Heart left ventricle (tissue), 16 donors: ENCODE measurements at regions not wholly inside any gene's neighbourhood (a gene's known extent, or its start where the extent isn't known, plus 50 kb on each side); places are given as distances from the start of the nearest gene placed in this dataset.

ENCODE experiments used
- ATAC-seq, 4 donors: fragments of 200-7000 bp; cut with Tn5 transposase; one replicate each; pipeline ENCODE4 v1.9.1; 2020 to 2022; ENCODE audit warnings: moderate library complexity in 4 of 4, mild to moderate bottlenecking in 3 of 4, moderate number of reproducible peaks in 1 of 4
- DNase-seq, 5 donors: peaks; one replicate each; pipeline ENCODE4 v3.0.0-alpha.2; 2020
- H3K27ac ChIP-seq, 12 donors: fragments of 200-600 bp; sonication (generic) in 4 of 12; one replicate each; pipeline versions ENCODE4 v1.5.0 to v1.8.0; 2016 to 2022; ENCODE audit warnings: mild to moderate bottlenecking in 2 of 12
- H3K27me3 ChIP-seq, 9 donors: fragments of 200-600 bp; sonication (generic) in 2 of 9; one replicate each; pipeline versions ENCODE4 v1.5.1 to v1.8.0; 2016 to 2022; ENCODE audit warnings: mild to moderate bottlenecking in 3 of 9
- H3K36me3 ChIP-seq, 9 donors: fragments of 200-600 bp; sonication (generic) in 2 of 9; one replicate each; pipeline versions ENCODE4 v1.5.0 to v1.8.0; 2018 to 2022; ENCODE audit warnings: mild to moderate bottlenecking in 2 of 9
- H3K4me1 ChIP-seq, 12 donors: fragments of 200-600 bp; sonication (generic) in 4 of 12; one replicate each; pipeline versions ENCODE4 v1.5.0 to v1.8.0; 2016 to 2022; ENCODE audit warnings: mild to moderate bottlenecking in 3 of 12
- H3K4me3 ChIP-seq, 12 donors: fragments of 200-600 bp; sonication (generic) in 4 of 12; one replicate each; pipeline versions ENCODE4 v1.5.0 to v1.8.0; 2017 to 2022; ENCODE audit warnings: mild to moderate bottlenecking in 9 of 12, moderate library complexity in 4 of 12
- H3K9me3 ChIP-seq, 12 donors: fragments of 200-600 bp; sonication (generic) in 4 of 12; one replicate each; pipeline versions ENCODE4 v1.5.0 to v1.8.0; 2016 to 2022; ENCODE audit warnings: mild to moderate bottlenecking in 1 of 12
- POLR2A ChIP-seq, 2 donors: fragments of 450-650 bp; IDR thresholded peaks; one replicate each; pipeline ENCODE4 v1.6.1; 2017; ENCODE audit warnings: antibody characterized with exemption in 2 of 2, mild to moderate bottlenecking in 2 of 2, moderate library complexity in 2 of 2
- WGBS, 4 donors: extraction: QIAGEN DNeasy Blood & Tissue Kit in 2 of 4; methylation state at CpG; one replicate each; pipeline versions ENCODE4 v1.1.5 to v1.1.7; 2013 to 2018; 5-methylcytosine and 5-hydroxymethylcytosine counted together
- intact Hi-C, 10 donors: fragments of 100-400 bp; cut with DNase I; formaldehyde crosslinking; loops; one replicate each; pipeline versions ENCODE4 v1.11.1 to v1.14.2; 2022
- TF ChIP-seq, protein P1 (sequence below), 12 donors: fragments of 200-600 bp; sonication (generic) in 4 of 12; IDR thresholded peaks; one replicate each; pipeline versions ENCODE4 v1.5.0 to v1.8.0; 2018 to 2022; ENCODE audit warnings: antibody characterized with exemption in 12 of 12, mild to moderate bottlenecking in 5 of 12
- donor health status: ischemic (EF 13 %, LVEDD 7.1; RV severe dilation, severe dysfunction).
- donor health status: healthy with polysubstance abuse.
- donor health status: DM: no; HTN: yes; CAD: no.
- donor health status: DM: no; HTN: no; CAD: no.
- donor health status: ischemic (EF 25% LVEDD 6.9; RV normal size, moderate dysfunction).
- donor health status: ischemic (EF 25% LVEDD 5.7; RV mildly dilated, moderate dysfunction).
- donor health status: healthy.
- donor health status: DM: yes; HTN: yes; CAD: no.
- donor health status: ischemic (EF 35%, LVEDD 5.7; RV mildly dilated, moderate dysfunction).
- donor health status: nonischemic (EF 11% LVEDD 7.7; RV severe dilation, severe dysfunction).
- donor health status: DM: yes; HTN: yes; CAD: no.
- donor health status: PGD.
- donor health status: ischemic (EF 29% LVEDD 5.4; RV normal size, mild dysfunction).
- donor health status: nonischemic (EF 23%, LVEDD 6.1; RV moderate dilation, normal function).

DNA sequence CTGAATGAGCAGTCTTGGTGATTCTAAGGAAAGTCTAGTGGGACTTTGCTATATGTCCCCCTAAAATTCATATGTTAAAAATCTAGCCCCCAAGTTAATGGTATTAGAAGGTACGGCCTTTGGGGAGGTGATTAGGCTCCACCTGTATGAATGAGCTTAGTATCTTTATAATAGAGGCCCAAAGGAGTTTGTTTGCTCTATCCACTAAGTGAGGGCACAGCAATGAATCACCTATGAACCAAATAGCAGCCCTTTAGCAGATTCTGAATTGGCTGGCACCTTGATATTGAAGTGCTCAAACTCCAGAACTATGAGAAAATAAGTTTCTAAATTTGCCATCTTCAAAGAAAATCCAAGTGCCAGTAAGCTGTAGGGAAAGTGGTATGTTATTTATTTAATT lies 187.9 kb downstream of the SUCNR1 start:
- intact Hi-C loops: no loop called here
- no peak for ATAC-seq
- TF ChIP-seq POLR2A (IDR thresholded peaks at IDR 0.05): no peak
- TF ChIP-seq, protein P1, sequence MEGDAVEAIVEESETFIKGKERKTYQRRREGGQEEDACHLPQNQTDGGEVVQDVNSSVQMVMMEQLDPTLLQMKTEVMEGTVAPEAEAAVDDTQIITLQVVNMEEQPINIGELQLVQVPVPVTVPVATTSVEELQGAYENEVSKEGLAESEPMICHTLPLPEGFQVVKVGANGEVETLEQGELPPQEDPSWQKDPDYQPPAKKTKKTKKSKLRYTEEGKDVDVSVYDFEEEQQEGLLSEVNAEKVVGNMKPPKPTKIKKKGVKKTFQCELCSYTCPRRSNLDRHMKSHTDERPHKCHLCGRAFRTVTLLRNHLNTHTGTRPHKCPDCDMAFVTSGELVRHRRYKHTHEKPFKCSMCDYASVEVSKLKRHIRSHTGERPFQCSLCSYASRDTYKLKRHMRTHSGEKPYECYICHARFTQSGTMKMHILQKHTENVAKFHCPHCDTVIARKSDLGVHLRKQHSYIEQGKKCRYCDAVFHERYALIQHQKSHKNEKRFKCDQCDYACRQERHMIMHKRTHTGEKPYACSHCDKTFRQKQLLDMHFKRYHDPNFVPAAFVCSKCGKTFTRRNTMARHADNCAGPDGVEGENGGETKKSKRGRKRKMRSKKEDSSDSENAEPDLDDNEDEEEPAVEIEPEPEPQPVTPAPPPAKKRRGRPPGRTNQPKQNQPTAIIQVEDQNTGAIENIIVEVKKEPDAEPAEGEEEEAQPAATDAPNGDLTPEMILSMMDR (IDR thresholded peaks at IDR 0.05): no peak

GRCh38 chr3:152069871-152070270 lies 196.4 kb downstream of the SUCNR1 start:
- Histone ChIP-seq H3K4me3 (no peak overlapping the region), H3K9me3 (peaks cover 0 to 9% (median 0%) of the 10 kb centered on the region in 12 donors), H3K4me1 (peaks cover 0 to 4% (median 0%) of the 10 kb centered on the region in 12 donors), H3K27ac (no peak overlapping the region), H3K27me3 (no peaks in the 10 kb centered on the region), H3K36me3 (no peaks in the 10 kb centered on the region)
- intact Hi-C loops: loop anchor here in 9 of 10 donors (5.0 to 10.0 kb wide), 6 partner anchors 375 to 505 kb away; no protein-coding TSS in a partner anchor
- DNase-seq: no peak
- ATAC-seq: no peak
- no peak for TF ChIP-seq POLR2A (IDR thresholded peaks at IDR 0.05)
- TF ChIP-seq, protein P1 (IDR thresholded peaks at IDR 0.05): no peak

More for the DNA sequence above, 187.9 kb downstream of the SUCNR1 start:
- no peak overlapping the region for H3K4me3 ChIP-seq
- no peak for DNase-seq
- no peaks in the 10 kb centered on the region for H3K9me3 ChIP-seq
- no peaks in the 10 kb centered on the region for H3K27me3 ChIP-seq
- no peak overlapping the region for H3K27ac ChIP-seq
- 88 to 94% (median 93%) methylated on average over 1 of the region's 1 CpG for WGBS, 4 donors
- H3K4me1 ChIP-seq: no peaks in the 10 kb centered on the region
- H3K36me3 ChIP-seq: no peaks in the 10 kb centered on the region

DNA sequence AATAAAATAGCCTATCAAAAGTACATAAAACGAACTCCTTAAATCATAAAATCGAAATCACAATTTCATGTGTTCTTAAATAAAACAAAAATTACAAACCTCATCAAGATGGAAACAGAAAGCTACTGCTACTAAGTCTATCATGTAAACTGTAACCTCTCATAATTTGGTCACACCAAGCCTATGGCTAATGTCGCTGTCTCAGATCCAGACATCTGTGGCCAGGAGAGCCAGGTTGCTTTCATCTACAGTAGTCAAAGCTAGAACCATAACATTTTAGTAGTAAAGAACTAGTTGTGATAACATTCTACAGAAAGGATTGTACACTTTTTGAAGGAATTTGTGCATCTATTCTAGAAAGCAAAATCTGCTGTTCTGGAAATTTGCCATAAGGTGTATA lies 197.4 kb upstream of the MBNL1 start:
- intact Hi-C loops: loop anchor here in 9 of 10 donors (5.0 to 10.0 kb wide), 6 partner anchors 373 to 503 kb away; no protein-coding TSS in a partner anchor
- ATAC-seq (no peak), DNase-seq (no peak)
- H3K9me3 ChIP-seq: peaks cover 0 to 9% (median 0%) of the 10 kb centered on the region in 12 donors
- H3K27me3 ChIP-seq: no peaks in the 10 kb centered on the region
- WGBS, 4 donors: 90 to 95% (median 92%) methylated on average over 3 of the region's 3 CpGs
- TF ChIP-seq POLR2A (IDR thresholded peaks at IDR 0.05): no peak
- TF ChIP-seq, protein P1 (IDR thresholded peaks at IDR 0.05): no peak
- H3K36me3 ChIP-seq: no peaks in the 10 kb centered on the region
- no peak overlapping the region for H3K4me3 ChIP-seq
- H3K27ac ChIP-seq: no peak overlapping the region
- H3K4me1 ChIP-seq: peaks cover 0 to 4% (median 0%) of the 10 kb centered on the region in 12 donors

DNA sequence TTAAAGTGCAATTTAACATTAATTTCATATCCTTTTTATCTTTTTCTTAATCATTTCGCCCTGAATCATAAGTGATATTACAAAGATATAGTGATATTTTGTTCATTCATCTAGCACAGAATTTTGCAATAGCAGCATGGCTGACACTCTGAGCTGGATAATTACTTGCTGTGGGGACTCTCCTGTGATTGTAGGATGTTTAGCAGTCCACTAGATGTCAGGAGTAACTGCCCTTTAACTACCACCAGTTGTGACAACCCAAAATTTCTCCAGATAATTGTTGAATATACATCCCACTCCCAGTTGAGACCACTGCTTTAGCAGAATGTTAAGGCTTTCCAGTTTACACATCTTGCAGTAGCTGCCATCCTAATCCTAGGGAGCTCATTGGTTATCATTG lies 196.8 kb upstream of the MBNL1 start:
- H3K36me3 ChIP-seq: no peaks in the 10 kb centered on the region
- DNase-seq (no peak), ATAC-seq (peak in 3 of 4 donors; percentile 52 to 68 (median 55))
- TF ChIP-seq POLR2A (IDR thresholded peaks at IDR 0.05): no peak
- TF ChIP-seq, protein P1 (IDR thresholded peaks at IDR 0.05): peak; percentile 8 to 60 (median 41)
- H3K4me1 ChIP-seq: peaks cover 0 to 4% (median 0%) of the 10 kb centered on the region in 12 donors
- no peak overlapping the region for H3K4me3 ChIP-seq
- WGBS, 4 donors: 18 to 24% (median 22%) methylated on average over 1 of the region's 1 CpG
- H3K9me3 ChIP-seq: peaks cover 0 to 9% (median 0%) of the 10 kb centered on the region in 12 donors
- no peak overlapping the region for H3K27ac ChIP-seq
- intact Hi-C loops: loop anchor here in 9 of 10 donors (2.0 to 10.0 kb wide), 7 partner anchors 373 to 503 kb away; no protein-coding TSS in a partner anchor
- no peaks in the 10 kb centered on the region for H3K27me3 ChIP-seq
